Neural progenitor cell (in vitro differentiated cells): ENCODE measurements at regions not wholly inside any gene's neighbourhood (a gene's known extent, or its start where the extent isn't known, plus 50 kb on each side); places are given as distances from the start of the nearest gene placed in this dataset.

ENCODE experiments used
- CTCF ChIP-seq: fragments of 200-600 bp; sonication (generic); IDR thresholded peaks from 2 replicates; pipeline ENCODE4 v1.5.1; 2017; ENCODE audit warnings: antibody characterized with exemption, mild to moderate bottlenecking
- EZH2 ChIP-seq: fragments of 200-600 bp; sonication (generic); IDR thresholded peaks from 2 replicates; pipeline ENCODE4 v1.6.1; 2017; ENCODE audit warnings: antibody characterized with exemption, mild to moderate bottlenecking, moderate library complexity
- EZH2phosphoT487 ChIP-seq: fragments of 200-600 bp; sonication (generic); IDR thresholded peaks from 2 replicates; pipeline ENCODE4 v1.6.1; 2017; ENCODE audit warnings: antibody characterized with exemption

GRCh38 chr12:93967454-93967853, 180.9 kb upstream of the PLXNC1 start:
- no peak for TF ChIP-seq CTCF
- no peak for TF ChIP-seq EZH2
- no peak for TF ChIP-seq EZH2phosphoT487
